GM18502 (cell line): ENCODE measurements at regions not wholly inside any gene's neighbourhood (a gene's known extent, or its start where the extent isn't known, plus 50 kb on each side); places are given as distances from the start of the nearest gene placed in this dataset.
A peak's percentile ranks its signal among the peaks of the same experiment; 100 is the strongest.

Experiments used
- ATAC-seq: cut with Tn5 transposase; IDR thresholded peaks from one replicate; pipeline ENCODE4 v1.9.1; 2021; ENCODE audit warnings: mild to moderate bottlenecking; ENCODE audit not compliant: unreplicated experiment, poor library complexity

DNA sequence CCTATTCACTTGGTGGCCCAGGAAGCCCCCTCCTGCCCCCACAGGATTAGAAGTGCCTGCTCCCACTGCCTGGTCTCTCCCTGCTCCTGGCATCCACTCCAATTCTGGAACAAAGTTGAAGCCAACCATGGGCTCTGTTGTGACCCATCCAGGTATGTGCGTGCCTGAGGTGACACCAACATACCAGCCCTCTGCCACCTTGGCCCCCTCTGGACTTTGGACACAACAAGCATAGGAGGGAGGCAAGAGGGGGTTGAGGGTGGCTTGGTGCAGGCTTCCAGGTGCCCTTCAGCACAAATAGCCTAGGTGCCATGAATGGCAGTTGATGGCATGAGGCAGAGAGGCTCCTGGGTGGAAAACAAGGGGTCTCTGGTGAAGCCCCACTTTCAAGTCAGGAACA lies 600.9 kb downstream of the SI start:
- no peak for ATAC-seq

DNA sequence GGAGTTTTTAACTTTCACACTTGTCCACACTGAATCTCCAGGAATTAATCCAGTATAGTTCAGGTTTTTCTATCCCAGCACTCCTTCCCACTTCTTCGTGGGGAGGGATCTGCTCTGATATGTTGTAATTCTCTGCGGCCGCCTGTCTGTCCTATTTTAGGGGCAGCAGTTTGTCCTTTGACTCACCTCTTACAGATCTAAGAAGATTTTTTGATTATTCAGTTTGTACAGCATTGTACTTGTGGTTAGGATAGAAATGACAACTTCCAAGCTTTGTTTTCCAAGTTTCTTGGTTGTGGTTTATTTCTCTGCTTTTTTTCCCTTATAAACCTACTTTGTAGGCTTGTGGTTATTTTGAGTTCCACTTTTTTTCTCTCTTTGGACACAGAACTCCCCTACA lies 601.7 kb downstream of the SI start:
- no peak for ATAC-seq

DNA sequence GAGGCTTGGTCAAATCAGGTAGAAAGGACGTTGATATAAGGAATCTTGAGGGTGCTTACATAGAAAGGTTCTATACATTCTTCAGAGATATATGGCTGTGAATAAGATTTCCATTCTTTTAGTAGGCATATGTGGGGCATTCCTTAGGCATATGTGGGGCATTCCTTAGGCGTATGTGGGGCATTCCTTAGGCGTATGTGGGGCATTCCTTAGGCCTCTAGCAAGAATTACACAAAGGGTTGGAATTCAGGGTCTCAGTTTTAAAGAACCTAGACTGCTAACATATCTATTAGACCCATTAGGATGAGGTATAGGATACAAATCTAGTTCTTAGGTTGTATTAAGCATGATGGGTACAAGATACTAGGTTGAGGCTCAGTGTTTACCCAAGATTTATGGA lies 607.8 kb downstream of the SI start:
- ATAC-seq, result no peak

DNA sequence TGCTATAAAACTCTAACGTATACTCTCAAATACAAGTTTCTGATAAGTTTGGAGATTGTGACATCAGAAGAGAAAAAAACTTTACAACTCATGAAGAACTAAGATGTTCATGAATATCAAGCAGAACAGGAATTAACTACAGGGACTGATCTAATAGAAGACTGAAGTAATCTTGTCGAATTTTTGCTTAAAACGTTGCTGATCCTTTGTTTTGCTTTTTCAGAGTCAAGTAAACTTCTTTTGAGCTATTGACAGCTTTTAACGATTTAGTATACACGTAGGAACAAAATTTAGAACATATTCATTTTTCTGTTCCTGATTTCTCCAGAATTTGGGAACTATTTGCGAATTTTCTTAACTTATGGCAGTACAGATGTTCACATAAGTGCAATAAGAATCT lies 610.2 kb downstream of the SI start:
- no peak for ATAC-seq

DNA sequence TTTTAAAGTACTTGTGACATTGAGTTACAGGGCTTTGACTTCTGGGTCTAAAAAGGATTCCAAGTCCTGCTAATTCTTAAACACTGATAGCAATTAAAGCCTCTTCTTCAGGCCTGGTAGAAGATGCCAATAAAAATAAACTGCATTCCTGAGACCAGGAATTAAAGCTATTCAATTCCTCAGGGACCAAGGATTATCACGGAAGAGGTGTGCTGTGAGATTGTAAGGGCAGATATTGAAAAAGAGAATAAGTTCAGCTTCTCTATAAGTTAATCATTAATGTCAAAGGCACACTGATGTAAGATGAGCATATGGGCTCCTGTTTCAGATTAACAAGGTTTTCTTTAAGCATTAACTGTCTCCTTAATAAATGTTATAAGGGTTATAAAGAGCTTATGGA lies 611.3 kb downstream of the SI start:
- ATAC-seq, result no peak

DNA sequence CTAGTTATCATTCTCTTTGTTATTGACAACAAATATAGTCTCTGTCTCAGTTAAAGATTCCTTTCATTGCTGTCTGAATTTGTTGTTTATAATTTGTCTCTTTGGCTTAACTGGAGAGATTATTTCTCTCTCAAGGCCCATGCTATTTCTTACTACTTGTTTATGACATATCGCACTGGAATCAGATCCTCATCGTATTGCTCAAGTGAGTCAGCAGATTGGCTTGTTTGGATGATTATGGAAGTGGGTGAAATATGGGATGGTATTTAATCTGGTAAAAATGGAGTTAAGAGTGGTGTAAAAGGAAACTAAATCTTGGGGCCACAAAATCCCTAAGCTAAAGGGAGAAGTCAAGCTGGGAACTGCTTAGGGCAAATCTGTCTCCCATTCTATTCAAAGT lies 613.1 kb downstream of the SI start:
- ATAC-seq, result no peak

DNA sequence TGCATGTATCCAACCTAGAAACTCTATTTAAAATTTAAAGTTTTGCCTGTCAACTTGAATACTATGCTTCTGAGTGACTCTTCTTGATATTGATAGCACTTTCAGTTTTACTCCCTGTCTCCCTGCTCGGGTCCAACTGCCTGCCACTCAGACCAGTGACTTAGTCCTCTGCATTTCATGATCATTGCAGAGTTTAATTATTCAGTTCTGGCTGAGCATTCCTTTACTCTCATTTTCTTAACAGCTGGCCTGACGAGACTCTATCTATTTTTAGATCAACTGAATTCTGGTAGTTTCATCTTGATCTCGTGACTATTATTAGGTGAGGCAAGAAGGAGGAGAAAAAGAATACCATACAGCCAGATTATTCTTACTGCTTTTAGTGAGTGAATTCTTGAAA lies 617.4 kb downstream of the SI start:
- ATAC-seq, result peak; percentile 76

DNA sequence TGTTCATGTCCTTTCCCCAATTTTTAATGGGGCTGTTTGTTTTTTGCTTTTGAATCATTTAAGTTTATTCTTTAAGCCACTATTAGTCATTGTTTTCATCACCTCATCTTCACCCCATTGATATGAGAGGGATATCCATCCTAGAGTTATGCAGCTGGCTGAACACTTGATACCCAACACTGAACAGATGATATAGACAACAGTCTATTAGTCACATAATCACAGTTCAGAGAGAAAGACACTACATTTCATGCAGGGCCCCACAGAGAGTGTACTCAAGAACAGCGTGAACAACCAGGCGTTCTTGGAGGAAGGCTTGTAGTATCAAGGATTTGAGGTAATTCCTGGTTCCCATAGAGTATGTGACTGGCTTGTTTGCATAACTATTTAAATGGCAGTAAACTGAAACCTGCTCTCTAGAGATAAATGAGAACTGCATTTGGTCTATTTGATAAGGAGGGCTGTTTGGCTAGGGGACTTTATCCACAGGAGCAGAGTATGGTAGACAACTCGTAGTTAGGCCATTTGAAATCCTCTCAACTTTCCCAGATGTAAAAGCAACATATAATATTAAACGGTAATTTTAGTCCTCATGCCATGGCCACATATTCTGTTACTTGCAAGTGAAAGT lies 618.7 kb downstream of the SI start:
- ATAC-seq, result no peak

DNA sequence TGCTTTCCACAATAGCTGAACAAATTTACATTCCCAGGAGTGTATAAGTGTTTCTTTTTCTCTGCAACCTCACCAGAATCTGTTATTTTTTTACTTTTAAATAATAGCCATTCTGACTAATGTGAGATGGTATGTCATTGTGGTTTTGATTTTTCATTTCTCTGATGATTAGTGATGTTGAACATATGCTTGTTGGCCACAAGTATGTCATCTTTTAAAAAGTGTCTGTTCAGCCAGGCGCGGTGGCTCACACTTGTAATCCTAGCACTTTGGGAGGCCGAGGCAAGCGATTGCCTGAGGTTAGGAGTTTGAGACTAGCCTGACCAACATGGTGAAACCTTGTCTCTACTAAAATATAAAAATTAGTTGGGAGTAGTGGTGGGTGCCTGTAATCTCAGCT lies 619.3 kb downstream of the SI start:
- no peak for ATAC-seq

DNA sequence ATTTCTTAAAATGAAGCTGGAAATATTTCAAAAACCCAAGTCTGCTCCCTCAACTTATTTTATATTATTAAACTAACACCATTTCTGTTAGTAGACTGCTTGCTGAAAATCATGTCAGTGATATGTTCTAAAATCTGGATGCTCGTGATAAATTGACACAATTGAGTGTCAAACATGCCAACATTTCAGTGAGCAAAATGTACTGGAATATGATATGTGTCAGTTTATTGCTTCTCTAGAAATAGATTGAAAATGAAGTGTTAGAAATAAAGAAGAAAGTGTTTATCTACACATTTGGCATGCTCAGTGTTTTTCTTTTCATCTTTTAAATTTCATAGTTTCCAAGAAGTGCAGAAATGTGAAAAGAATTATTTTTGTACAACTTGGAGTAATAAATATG lies 624.6 kb downstream of the SI start:
- ATAC-seq, result no peak

DNA sequence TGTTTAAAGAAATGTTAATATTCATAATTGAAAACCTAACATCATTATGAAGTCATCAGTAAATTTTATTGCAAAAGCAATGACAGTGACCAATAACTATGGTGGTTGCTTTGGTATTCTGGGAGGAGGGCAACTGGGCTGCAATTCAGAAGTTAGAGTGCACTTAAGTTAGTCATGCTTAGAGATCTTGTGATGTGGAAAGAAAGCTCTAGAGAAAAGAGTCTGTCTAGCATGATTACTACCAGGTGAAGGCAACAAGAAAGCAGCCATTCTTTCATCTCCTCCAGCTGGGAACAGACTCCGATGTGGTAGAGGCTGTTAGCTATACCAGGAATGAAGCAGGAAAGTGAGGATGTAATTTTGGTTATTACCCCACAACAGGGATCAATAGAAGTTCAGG lies 625.6 kb downstream of the SI start:
- ATAC-seq, result no peak

DNA sequence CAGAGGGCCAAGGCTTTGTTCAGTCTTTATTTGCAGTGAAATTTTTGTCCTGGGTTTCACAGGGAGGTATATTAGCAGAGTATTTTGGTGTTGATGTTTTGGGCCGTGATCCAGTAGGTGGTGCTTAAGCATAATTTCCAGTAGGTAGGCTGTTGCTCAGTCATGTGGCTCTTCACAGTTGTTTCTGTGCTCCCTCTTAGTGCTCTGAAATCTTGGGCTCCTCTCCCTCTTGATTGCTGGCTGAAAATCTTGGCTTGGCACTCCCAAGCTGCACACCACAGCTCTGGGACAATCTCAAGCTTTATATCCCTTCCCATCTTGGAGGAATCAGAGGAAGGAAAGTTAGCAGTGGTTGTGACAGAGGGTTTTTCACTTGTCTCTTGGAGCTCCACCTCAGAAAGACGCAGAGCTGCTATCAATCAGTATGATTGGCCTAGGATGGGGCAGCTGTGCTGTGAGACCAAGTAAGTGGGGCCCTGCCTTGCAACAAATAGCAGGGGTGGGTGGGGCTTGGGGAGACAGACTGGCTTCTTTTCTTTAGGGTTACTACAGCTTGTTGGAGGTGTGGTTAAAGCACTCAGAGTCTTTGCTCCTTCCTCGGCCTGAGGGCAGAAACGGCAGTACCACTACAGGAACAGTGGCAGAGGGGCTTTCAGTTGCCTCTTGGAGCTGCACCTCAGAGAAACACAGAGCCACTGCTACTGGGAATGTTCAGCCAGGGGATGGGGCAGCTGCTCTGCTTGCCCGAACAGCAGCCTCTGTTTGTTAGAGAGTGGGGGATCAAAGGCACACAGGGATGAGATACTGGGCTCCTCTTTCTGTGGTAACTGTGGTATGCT lies 627.0 kb downstream of the SI start:
- no peak for ATAC-seq

DNA sequence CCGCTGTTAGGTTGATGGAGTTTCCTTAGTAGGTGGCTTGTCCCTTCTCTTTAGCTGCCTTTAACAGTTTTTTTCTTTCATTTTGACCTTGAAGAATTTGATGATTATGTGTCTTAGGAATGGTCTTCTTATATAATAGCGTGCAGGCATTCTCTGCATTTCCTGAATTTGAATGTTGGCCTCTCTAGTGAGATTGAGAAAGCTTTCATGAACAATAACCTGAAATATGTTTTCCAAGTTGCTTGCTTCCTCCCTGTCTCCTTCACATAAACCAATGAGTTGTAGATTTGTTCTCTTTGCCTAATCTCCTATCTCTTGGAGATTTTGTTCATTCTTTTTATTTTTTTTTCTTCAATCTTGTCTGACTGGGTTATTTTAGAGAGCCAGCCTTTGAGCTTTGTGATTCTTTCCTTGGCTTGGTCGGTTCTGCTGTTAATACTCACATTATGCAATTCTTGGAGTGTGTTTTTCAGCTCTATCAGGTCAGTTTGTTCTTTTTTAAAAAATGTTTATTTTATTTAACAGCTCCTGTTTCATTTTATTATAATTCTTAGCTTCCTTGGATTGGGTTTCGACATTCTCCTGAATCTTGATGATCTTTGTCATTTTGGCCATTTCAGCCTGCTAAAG lies 627.9 kb downstream of the SI start:
- no peak for ATAC-seq

DNA sequence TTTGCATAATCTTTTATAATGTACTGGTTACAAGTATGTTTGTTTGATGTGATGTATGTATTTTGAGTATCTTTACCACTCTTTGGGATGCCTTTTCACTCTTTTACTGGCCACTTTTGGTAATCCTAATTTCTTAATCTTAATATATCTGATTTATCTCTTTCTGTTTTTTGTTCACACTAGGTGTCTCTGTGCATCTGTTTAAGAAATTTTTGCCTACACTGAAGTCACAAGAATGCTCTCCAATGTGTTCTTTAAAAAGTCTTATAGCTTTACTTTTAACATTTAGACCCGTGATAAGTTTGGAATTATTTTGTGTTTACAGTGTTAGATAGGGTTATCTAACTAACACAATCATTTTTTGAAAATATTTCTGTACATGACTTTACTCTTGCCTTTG lies 659.1 kb downstream of the SI start:
- no peak for ATAC-seq

DNA sequence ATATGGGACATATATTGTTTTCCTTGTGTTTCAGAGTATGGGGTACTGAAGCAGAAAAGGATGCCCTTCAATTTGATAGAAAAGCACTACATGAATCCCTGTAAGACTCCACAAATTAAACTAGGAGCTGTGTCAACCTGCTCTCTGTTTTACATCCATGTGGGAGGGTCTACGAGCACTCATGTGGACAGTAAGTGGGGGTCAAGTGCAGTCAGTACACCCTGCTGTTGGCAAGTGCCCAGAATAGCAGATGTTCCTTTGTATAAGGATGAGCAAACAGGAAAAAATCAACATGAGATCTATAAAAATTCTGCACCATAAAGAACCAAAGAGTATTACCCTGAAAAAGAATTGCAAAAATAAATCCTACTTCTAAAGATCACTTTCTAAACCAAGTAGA lies 659.9 kb downstream of the SI start:
- no peak for ATAC-seq

DNA sequence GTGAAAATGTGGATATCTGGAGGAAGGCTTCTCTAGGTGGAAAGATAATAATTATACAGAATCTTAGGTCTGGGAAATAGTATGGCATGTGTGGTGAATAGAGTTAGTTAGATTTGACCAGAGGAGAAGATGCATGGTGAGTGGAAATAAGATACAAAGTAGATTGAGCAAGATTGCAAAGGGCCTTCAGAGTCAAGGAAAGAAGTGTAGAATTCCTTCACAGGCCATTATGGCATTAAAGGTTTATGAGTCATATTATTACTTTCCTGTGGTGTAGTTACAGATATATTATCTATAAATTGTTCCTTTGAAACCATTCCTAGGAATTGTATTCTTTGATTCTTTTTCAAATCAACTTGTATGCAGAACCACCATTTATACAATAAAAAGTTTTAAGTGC lies 660.3 kb downstream of the SI start:
- no peak for ATAC-seq

DNA sequence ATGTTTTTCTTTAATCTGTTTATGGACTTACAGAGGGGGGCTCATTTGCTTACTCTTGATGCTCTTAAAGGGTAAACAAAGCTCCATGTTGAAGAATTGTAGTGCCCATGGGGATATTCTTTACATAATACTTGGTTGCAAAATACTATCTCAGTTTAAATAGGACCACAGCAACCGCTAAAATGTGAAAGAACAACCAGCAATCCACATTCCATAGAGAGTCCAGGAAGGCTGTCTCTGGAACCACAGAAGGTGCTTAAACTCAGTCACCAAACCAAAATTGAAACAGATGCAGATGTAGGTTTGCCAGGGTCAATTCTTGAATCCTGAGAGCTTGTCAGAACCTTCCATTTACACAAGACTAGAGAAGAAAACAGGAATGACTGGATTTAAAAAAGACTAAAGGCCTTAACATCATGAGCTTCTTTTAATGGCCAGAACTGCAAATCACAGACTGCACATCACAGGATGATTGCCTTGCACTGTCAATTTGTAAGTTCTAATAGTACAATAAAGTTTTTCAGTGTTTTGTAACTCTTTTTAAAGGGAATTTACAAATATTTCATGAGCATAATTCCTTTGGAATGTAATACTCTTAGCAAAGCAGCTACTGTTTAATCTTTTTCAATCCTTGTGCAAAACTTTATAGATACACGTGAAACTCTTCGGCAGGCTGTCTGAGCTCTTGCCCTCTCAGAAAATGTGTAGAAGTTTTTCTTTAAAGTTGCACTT lies 661.6 kb downstream of the SI start:
- no peak for ATAC-seq

DNA sequence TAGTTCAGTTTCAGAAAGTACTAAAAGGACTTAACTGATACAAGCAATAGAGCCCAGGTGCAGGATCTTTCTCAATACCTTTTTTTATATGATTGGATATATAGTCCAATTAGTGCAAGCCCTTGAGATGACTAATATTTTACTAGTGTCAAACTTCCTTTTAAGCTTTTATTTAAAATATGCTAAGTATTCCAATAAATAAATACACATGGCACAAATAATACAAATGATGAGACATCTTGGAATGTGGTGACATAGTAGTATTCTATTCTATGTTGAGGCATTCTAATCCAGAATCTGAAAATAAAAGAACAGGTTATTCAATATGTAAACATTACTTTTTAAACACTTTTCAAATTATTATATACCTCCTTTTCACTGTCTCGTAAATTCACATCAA lies 670.0 kb downstream of the SI start:
- ATAC-seq, result no peak

DNA sequence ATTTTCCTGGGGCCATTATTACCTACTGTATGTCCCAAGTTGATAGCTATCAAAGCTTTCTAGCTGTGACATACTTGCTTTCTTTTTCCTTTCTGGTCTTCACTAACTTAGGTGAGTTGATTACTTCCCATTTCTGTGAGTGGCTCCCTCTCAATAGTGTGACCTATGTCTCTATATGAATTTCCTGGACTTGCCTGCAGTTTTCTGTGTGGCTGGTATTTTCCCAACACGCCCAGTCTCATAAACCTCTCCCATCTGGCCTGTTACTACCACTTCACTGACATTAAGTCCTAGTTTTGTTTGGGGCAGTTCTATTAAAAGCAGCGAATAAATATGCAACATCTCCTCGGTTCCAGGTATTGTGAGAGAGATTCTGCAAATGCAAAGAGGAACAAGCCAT lies 671.2 kb downstream of the SI start:
- ATAC-seq, result no peak

DNA sequence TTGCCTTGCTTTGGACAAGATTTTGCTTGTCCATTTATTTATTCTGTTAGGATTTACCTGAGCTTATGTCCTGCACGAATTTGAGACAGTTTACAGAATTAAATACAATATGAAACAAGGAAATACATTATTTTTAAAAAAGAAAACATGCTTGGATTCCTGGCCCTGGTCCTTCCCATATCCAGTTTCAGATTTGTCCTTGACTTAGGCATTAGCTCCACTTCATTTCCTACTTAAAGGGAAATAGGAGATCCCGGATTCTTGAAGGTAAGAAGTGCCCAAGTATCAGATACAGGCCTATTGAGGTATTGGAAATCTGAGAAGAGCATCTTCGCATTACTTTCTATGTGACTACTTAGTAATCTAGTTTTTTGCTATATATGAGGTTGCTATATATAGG lies 672.0 kb downstream of the SI start:
- ATAC-seq, result no peak

DNA sequence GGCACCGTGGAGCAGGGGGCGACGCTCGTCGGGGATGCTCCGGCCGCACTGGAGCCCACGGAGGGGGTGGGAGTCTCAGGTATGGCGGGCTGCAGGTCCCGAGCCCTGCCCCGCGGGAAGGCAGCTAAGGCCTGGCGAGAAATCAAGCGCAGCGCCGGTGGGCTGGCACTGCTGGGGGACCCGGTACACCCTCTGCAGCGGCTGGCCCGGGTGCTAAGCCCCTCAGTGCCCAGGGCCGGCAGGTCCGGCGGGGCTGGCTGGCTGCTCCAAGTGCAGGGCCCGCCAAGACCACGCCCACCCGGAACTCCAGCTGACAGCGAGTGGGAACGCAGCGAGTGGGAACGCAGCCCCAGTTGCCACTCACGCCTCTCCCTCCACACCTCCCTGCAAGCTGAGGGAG lies 676.4 kb downstream of the SI start:
- no peak for ATAC-seq
